Cardiac fibroblast (primary cell): ENCODE measurements at regions not wholly inside any gene's neighbourhood (a gene's known extent, or its start where the extent isn't known, plus 50 kb on each side); places are given as distances from the start of the nearest gene placed in this dataset.

Source experiments
- DNase-seq, 2 donors: peaks; one replicate each; pipeline versions ENCODE4 v3.0.0 to v3.0.0-alpha.2; 2010; ENCODE audit warnings: low read depth in 2 of 2
- H3K4me3 ChIP-seq, 2 donors: replicated peaks in 1 of 2; 1 replicate in 1 of 2; 2 replicates in 1 of 2; pipeline ENCODE4 v1.5.1; 2011; ENCODE audit warnings: low read depth in 2 of 2, low read length in 2 of 2, mild to moderate bottlenecking in 2 of 2, moderate library complexity in 1 of 2
- CTCF ChIP-seq: IDR thresholded peaks from one replicate; pipeline ENCODE4 v1.5.1; 2011; ENCODE audit warnings: low read depth, mild to moderate bottlenecking, low read length, inconsistent platforms

DNA sequence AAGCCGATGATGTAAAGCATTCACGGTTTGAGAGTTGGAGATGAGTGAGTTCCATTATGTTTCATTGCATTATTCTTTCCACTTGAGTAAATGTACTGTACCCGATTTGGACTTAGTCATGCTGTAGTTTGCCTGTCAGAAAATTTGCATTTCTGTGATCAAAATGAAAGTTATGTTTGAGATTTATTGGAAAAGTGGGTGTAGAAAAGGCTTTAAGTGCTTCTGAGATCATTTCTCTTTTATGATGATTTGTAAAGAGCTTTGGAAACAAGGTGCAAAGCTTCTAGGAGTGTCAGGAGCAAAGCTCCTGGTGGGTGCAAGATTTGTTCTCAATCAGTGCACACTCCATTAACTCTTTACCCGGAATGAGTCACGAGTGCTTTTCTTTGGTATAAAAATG is 204.1 kb upstream of the POM121L12 start:
- no peak for DNase-seq
- TF ChIP-seq CTCF, result no peak
- H3K4me3 ChIP-seq, result no peak overlapping the region

DNA sequence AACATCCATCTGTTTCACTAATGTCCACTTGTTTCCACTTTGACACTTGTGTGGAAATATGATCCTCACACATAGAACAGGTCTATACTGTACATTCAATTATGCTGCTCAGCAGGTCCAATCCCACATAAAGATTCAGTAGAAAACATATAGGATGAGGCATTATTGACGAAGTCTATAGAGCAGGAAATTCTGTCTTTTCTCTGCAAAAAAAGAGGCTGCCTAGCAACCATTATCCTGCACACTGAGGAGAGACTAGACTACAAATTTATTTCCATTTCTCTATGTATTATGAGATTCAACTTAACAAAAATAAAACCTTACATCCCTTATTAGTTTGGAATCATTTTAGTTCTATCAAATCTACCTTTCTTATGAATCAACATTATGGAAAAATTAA is 204.6 kb upstream of the POM121L12 start:
- TF ChIP-seq CTCF, result no peak
- no peak overlapping the region for H3K4me3 ChIP-seq
- DNase-seq, result no peak

DNA sequence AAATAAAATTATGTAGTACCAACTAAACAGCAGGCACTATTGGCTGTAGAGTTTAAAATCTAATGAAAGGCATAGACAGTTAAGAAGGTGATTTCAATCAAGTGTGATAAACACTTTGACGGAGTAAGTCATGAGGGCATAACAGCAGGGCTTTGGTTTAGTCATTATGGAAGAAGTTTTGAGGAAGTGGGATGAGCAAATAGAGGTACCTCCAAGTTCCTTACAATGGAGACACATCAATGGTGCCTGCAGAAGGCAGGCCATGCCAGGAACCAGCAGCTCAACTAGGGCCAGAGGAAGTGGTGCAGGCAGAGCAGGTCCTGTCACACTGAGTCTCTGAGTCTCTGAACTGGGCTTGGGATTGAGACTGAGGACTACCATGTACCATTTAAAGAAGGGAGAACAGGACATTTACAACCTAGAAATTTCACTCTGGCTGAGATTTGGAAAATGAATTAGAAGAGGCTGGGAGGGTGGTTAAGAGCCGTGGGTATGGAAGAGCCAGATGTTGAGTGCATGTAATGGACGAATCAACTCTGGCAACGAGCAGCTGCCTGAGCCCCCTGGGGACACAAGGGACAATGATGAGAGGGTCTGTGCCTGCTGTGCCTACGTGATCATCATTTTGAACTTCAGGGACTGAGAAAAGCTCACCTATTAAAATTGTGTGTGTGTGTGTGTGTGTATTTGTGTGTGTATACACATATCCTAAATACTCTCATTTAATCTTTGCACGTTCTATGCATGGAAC is 208.7 kb upstream of the POM121L12 start:
- no peak overlapping the region for H3K4me3 ChIP-seq
- no peak for TF ChIP-seq CTCF
- DNase-seq, result no peak

DNA sequence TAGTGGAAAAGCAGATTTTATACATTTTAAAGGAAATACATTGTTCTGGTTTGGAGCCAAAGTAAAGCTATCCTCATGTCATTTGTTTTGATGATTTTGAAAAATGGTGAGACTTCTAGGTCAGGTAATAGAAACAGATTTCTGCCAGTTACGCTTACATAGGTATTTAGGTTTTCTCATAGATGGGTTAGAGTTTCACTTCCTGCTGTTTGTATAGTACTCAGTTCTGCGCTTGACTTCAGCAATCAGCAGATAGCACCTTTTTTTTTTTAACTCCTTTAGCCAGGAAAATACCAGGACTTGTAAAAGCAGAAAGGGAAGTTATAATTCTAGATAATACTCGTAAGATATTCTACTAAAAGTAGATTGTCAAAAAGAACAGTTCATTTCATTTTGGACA is 209.8 kb upstream of the POM121L12 start:
- TF ChIP-seq CTCF, result no peak
- no peak for DNase-seq

DNA sequence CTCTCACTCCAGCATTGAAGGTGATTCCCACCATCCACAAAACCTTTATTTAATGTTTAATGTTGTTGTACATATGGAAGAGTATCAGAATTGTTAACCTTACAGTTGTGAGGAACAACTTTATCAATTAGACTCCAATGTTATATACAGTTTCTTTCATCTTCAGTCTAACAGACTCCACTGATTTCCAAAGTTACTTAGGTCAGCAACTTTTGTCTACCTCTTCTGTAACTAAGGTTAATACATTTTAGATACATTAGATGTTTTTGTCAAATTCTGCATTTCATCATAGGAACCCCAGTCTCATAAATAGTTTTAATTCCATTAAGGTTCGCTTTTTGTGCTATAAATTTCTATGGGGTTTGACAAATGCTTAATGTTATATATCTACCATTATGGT is 223.9 kb upstream of the POM121L12 start:
- no peak for DNase-seq

More for the DNA sequence above, 209.8 kb upstream of the POM121L12 start:
- no peak overlapping the region for H3K4me3 ChIP-seq

GRCh38 chr7:52799817-52800216 is 235.6 kb upstream of the POM121L12 start:
- TF ChIP-seq CTCF, result no peak
- H3K4me3 ChIP-seq, result no peak overlapping the region
- DNase-seq, result no peak

More for the DNA sequence above, 223.9 kb upstream of the POM121L12 start:
- H3K4me3 ChIP-seq, result no peak overlapping the region
- TF ChIP-seq CTCF, result no peak

- TF ChIP-seq CTCF, result no peak
- H3K4me3 ChIP-seq, result no peak overlapping the region
- no peak for DNase-seq
Measured at GRCh38 chr7:52797801-52798200, 237.6 kb upstream of the POM121L12 start.
